GM23338 (cell line): ENCODE measurements at regions not wholly inside any gene's neighbourhood (a gene's known extent, or its start where the extent isn't known, plus 50 kb on each side); places are given as distances from the start of the nearest gene placed in this dataset.

Experiments
- CREB1 ChIP-seq: fragments of 250-450 bp; sonication (Bioruptor Pico); IDR thresholded peaks from 2 replicates; pipeline ENCODE4 v1.5.0; 2020; ENCODE audit warnings: low read depth, mild to moderate bottlenecking, moderate library complexity
- CTCF ChIP-seq, 2 experiments: fragments of 200-600 bp in 1 of 2; sonication (generic) in 1 of 2; conservative IDR thresholded peaks; 2 replicates each; pipeline versions ENCODE4 v1.5.1 to v1.6.1; 2016 to 2017; ENCODE audit warnings: antibody characterized with exemption in 2 of 2, low read depth in 2 of 2, mild to moderate bottlenecking in 2 of 2, moderate library complexity in 1 of 2
- ETS1 ChIP-seq: IDR thresholded peaks from 2 replicates; pipeline ENCODE4 v1.6.1; 2016; ENCODE audit warnings: antibody characterized with exemption
- EZH2 ChIP-seq: fragments of 200-600 bp; sonication (generic); IDR thresholded peaks from one replicate; pipeline ENCODE4 v1.8.0; 2017; ENCODE audit warnings: antibody characterized with exemption, mild to moderate bottlenecking, low read depth; ENCODE audit not compliant: unreplicated experiment
- EZH2phosphoT487 ChIP-seq: fragments of 200-600 bp; sonication (generic); IDR thresholded peaks from one replicate; pipeline ENCODE4 v1.8.1; 2018; ENCODE audit warnings: antibody characterized with exemption; ENCODE audit not compliant: unreplicated experiment
- JUNB ChIP-seq: IDR thresholded peaks from one replicate; pipeline ENCODE4 v1.6.1; 2016; ENCODE audit warnings: antibody characterized with exemption; ENCODE audit not compliant: unreplicated experiment
- NANOG ChIP-seq: IDR thresholded peaks from 2 replicates; pipeline ENCODE4 v1.6.1; 2016; ENCODE audit warnings: antibody characterized with exemption, borderline replicate concordance
- POLR2AphosphoS5 ChIP-seq: IDR thresholded peaks from 2 replicates; pipeline ENCODE4 v1.6.1; 2016; ENCODE audit warnings: antibody characterized with exemption, low read depth
- REST ChIP-seq: IDR thresholded peaks from one replicate; pipeline ENCODE4 v1.6.1; 2018; ENCODE audit warnings: antibody characterized with exemption; ENCODE audit not compliant: unreplicated experiment
- STAT1 ChIP-seq: IDR thresholded peaks from one replicate; pipeline ENCODE4 v1.6.1; 2016; ENCODE audit warnings: antibody characterized with exemption; ENCODE audit not compliant: unreplicated experiment
- ZNF114 ChIP-seq: fragments of 250-450 bp; sonication (Bioruptor Pico); IDR thresholded peaks from 2 replicates; pipeline ENCODE4 v1.5.0; 2020; ENCODE audit warnings: mild to moderate bottlenecking, moderate library complexity
- ZNF331 ChIP-seq: fragments of 250-450 bp; sonication (Bioruptor Pico); IDR thresholded peaks from 2 replicates; pipeline ENCODE4 v1.5.0; 2020; ENCODE audit warnings: low read depth, mild to moderate bottlenecking, moderate library complexity
- ZNF462 ChIP-seq: fragments of 250-450 bp; sonication (Bioruptor Pico); IDR thresholded peaks from 2 replicates; pipeline ENCODE4 v1.5.0; 2020; ENCODE audit warnings: mild to moderate bottlenecking, moderate library complexity

GRCh38 chr5:159642379-159642778 is 273.9 kb upstream of the ADRA1B start:
- TF ChIP-seq CTCF (conservative IDR thresholded peaks at IDR 0.05; ENCODE audit: low read depth in 2 of 2) = no peak; a peak in 1 of 4 replicates
- TF ChIP-seq EZH2 = no peak
- TF ChIP-seq EZH2phosphoT487 = no peak
- no peak for TF ChIP-seq REST
- no peak for TF ChIP-seq CREB1
- TF ChIP-seq NANOG = no peak
- no peak for TF ChIP-seq STAT1
- TF ChIP-seq POLR2AphosphoS5 = no peak
- TF ChIP-seq JUNB = no peak
- TF ChIP-seq ETS1 = no peak
- no peak for TF ChIP-seq ZNF114
- no peak for TF ChIP-seq ZNF331
- TF ChIP-seq ZNF462 (CRISPR knock-in tag) = no peak
